HEK293 (cell line): ENCODE measurements at regions not wholly inside any gene's neighbourhood (a gene's known extent, or its start where the extent isn't known, plus 50 kb on each side); places are given as distances from the start of the nearest gene placed in this dataset.

ENCODE experiments used
- CTCF ChIA-PET: fragments of 350-600 bp; formaldehyde crosslinking; extraction: SDS; loops from one replicate; lab custom pipeline; 2021; ENCODE audit warnings: antibody characterized with exemption; lab: Yijun Ruan, JAX
- POLR2A ChIA-PET: fragments of 300-600 bp; formaldehyde crosslinking; extraction: SDS; loops from one replicate; lab custom pipeline; 2020; ENCODE audit warnings: antibody characterized with exemption, inconsistent platforms; lab: Yijun Ruan, JAX
- H3K27ac ChIP-seq: fragments of 200-500 bp; sonication (Bioruptor generic); 2 replicates; pipeline ENCODE4 v1.5.1; 2014; ENCODE audit warnings: low read depth, low read length, control low read depth, inconsistent platforms; ENCODE audit errors: extremely low read depth
- H3K36me3 ChIP-seq, 2 experiments: fragments of 200-500 bp in 1 of 2; sonication (Bioruptor generic) in 1 of 2; 1 replicate in 1 of 2; 2 replicates in 1 of 2; pipeline ENCODE4 v1.5.1; 2014 to 2017; ENCODE audit warnings: inconsistent platforms in 2 of 2, low read length in 2 of 2; ENCODE audit not compliant: control insufficient read depth in 2 of 2, insufficient read depth in 1 of 2
- H3K4me1 ChIP-seq: fragments of 200-500 bp; sonication (Bioruptor generic); 2 replicates; pipeline ENCODE4 v1.5.1; 2014; ENCODE audit warnings: mild to moderate bottlenecking, low read length, inconsistent platforms; ENCODE audit not compliant: control insufficient read depth, insufficient read depth
- H3K4me3 ChIP-seq: 2 replicates; pipeline ENCODE4 v1.5.1; 2011; ENCODE audit warnings: low read depth, mild to moderate bottlenecking, control low read depth, low read length, moderate library complexity
- H3K9me3 ChIP-seq: fragments of 200-500 bp; sonication (Bioruptor generic); 2 replicates; pipeline ENCODE4 v1.5.1; 2014; ENCODE audit warnings: low read depth, low read length, inconsistent platforms; ENCODE audit not compliant: control insufficient read depth, insufficient read depth
- BCL11A ChIP-seq: fragments of 450-650 bp; formaldehyde crosslinking; IDR thresholded peaks from 2 replicates; pipeline ENCODE4 v1.5.1; 2016; ENCODE audit warnings: low read depth, missing biosample characterization, missing genetic modification characterization
- EGR2 ChIP-seq: fragments of 450-650 bp; formaldehyde crosslinking; IDR thresholded peaks from 2 replicates; pipeline ENCODE4 v1.5.1; 2016; ENCODE audit warnings: low read depth, missing biosample characterization, missing genetic modification characterization
- OSR2 ChIP-seq: fragments of 450-650 bp; formaldehyde crosslinking; IDR thresholded peaks from 2 replicates; pipeline ENCODE4 v1.5.1; 2016; ENCODE audit warnings: missing biosample characterization, missing genetic modification characterization
- SCRT1 ChIP-seq: fragments of 450-650 bp; formaldehyde crosslinking; IDR thresholded peaks from 2 replicates; pipeline ENCODE4 v1.5.1; 2016; ENCODE audit warnings: missing biosample characterization, missing genetic modification characterization, borderline replicate concordance
- SP3 ChIP-seq: fragments of 450-650 bp; formaldehyde crosslinking; IDR thresholded peaks from 2 replicates; pipeline ENCODE4 v1.5.1; 2016; ENCODE audit warnings: missing biosample characterization, missing genetic modification characterization
- ZNF138 ChIP-seq: fragments of 450-650 bp; formaldehyde crosslinking; IDR thresholded peaks from 2 replicates; pipeline ENCODE4 v1.5.1; 2016; ENCODE audit warnings: missing biosample characterization, missing genetic modification characterization, borderline replicate concordance
- ZNF26 ChIP-seq: fragments of 450-650 bp; formaldehyde crosslinking; IDR thresholded peaks from 2 replicates; pipeline ENCODE4 v1.5.1; 2016; ENCODE audit warnings: missing biosample characterization, missing genetic modification characterization
- ZNF266 ChIP-seq: fragments of 450-650 bp; formaldehyde crosslinking; IDR thresholded peaks from 2 replicates; pipeline ENCODE4 v1.5.1; 2016; ENCODE audit warnings: missing biosample characterization, missing genetic modification characterization, low read depth
- ZNF488 ChIP-seq: fragments of 450-650 bp; formaldehyde crosslinking; IDR thresholded peaks from 2 replicates; pipeline ENCODE4 v1.5.1; 2016; ENCODE audit warnings: missing biosample characterization, missing genetic modification characterization
- ZNF514 ChIP-seq: fragments of 450-650 bp; formaldehyde crosslinking; IDR thresholded peaks from 2 replicates; pipeline ENCODE4 v1.5.1; 2016; ENCODE audit warnings: missing biosample characterization, missing genetic modification characterization
- ZNF518A ChIP-seq: fragments of 450-650 bp; formaldehyde crosslinking; conservative IDR thresholded peaks from 2 replicates; pipeline ENCODE4 v1.5.1; 2016; ENCODE audit warnings: low read depth, missing biosample characterization, missing genetic modification characterization
- ZNF776 ChIP-seq: fragments of 450-650 bp; formaldehyde crosslinking; IDR thresholded peaks from 2 replicates; pipeline ENCODE4 v1.5.0; 2017; ENCODE audit warnings: missing biosample characterization, missing genetic modification characterization, borderline replicate concordance
- ZNF785 ChIP-seq: fragments of 450-650 bp; formaldehyde crosslinking; IDR thresholded peaks from 2 replicates; pipeline ENCODE4 v1.5.1; 2016; ENCODE audit warnings: missing biosample characterization, missing genetic modification characterization
- ZXDB ChIP-seq: fragments of 450-650 bp; formaldehyde crosslinking; IDR thresholded peaks from 2 replicates; pipeline ENCODE4 v1.5.1; 2016; ENCODE audit warnings: missing biosample characterization, missing genetic modification characterization

- ChIA-PET CTCF (interaction anchor here (0.6 to 0.7 kb wide), 2 partner anchors 468 to 587 kb away, joined by 3 to 4 read pairs; no protein-coding TSS in a partner anchor), POLR2A (no interaction called here)
- Histone ChIP-seq H3K9me3 (no peaks in the 10 kb centered on the region), H3K36me3 (no peaks in the 10 kb centered on the region), H3K4me1 (no peaks in the 10 kb centered on the region)
- TF ChIP-seq SCRT1: no peak
- no peak for TF ChIP-seq ZNF514 (tag by site-specific recombination)
- no peak for TF ChIP-seq ZNF138 (tag by site-specific recombination)
- no peak for TF ChIP-seq ZXDB (tag by site-specific recombination)
- no peak for TF ChIP-seq ZNF518A (tag by site-specific recombination)
- TF ChIP-seq, all 188 proteins: peak for 0
- Histone ChIP-seq H3K27ac (no peak overlapping the region), H3K4me3 (no peak overlapping the region)
Observed at GRCh38 chr1:187931776-187932175, 1103.0 kb downstream of the PLA2G4A start.

- Histone ChIP-seq H3K9me3 (no peaks in the 10 kb centered on the region), H3K4me1 (no peaks in the 10 kb centered on the region), H3K36me3 (no peaks in the 10 kb centered on the region), H3K4me3 (no peak overlapping the region), H3K27ac (no peak overlapping the region)
- POLR2A ChIA-PET: no interaction called here
- CTCF ChIA-PET: interaction anchor here (0.6 kb wide), 1 partner anchor 1033 kb away, joined by 4 read pairs; no protein-coding TSS in a partner anchor
- no peak for TF ChIP-seq SP3 (tag by site-specific recombination)
- no peak for TF ChIP-seq ZNF266 (tag by site-specific recombination)
- TF ChIP-seq EGR2 (tag by site-specific recombination): no peak
- no peak for TF ChIP-seq ZNF785 (tag by site-specific recombination)
- no peak for TF ChIP-seq ZNF26 (tag by site-specific recombination)
- no peak for TF ChIP-seq OSR2 (tag by site-specific recombination)
- no peak for TF ChIP-seq BCL11A
- no peak for TF ChIP-seq ZNF488 (tag by site-specific recombination)
- no peak for TF ChIP-seq ZNF776 (tag by site-specific recombination)
Observed at GRCh38 chr1:187933562-187934419, 1105.0 kb downstream of the PLA2G4A start.
